WTC11 (cell line): ENCODE measurements at regions not wholly inside any gene's neighbourhood (a gene's known extent, or its start where the extent isn't known, plus 50 kb on each side); places are given as distances from the start of the nearest gene placed in this dataset.

ENCODE experiments used
- ATAC-seq: fragments of 200-7000 bp; cut with Tn5 transposase; 2 replicates; pipeline ENCODE4 v1.10.0; 2021; ENCODE audit warnings: mild to moderate bottlenecking, moderate library complexity
- CTCF ChIA-PET: fragments of 300-600 bp; sonication (Branson Sonifier 250); formaldehyde crosslinking; loops from one replicate; lab custom pipeline; 2021; ENCODE audit warnings: antibody characterized with exemption; lab: Charles Lee
- POLR2A ChIA-PET: fragments of 350-600 bp; sonication (Branson Sonifier 250); formaldehyde crosslinking; loops from one replicate; lab custom pipeline; 2021; ENCODE audit warnings: antibody characterized with exemption; lab: Charles Lee
- DNase-seq: peaks from one replicate; pipeline ENCODE4 v3.0.0; 2021; ENCODE audit warnings: low spot score
- H3K27ac Mint-ChIP-seq: 2 replicates; pipeline ENCODE4 v1.8.0; 2021; ENCODE audit warnings: mixed read lengths
- H3K27me3 Mint-ChIP-seq: 2 replicates; pipeline ENCODE4 v1.8.0; 2021; ENCODE audit warnings: low read depth, mild to moderate bottlenecking, moderate library complexity, mixed read lengths
- H3K36me3 Mint-ChIP-seq: 2 replicates; pipeline ENCODE4 v1.8.0; 2021; ENCODE audit warnings: mixed read lengths
- H3K4me1 Mint-ChIP-seq: 2 replicates; pipeline ENCODE4 v1.8.0; 2022; ENCODE audit warnings: mixed read lengths
- H3K4me3 Mint-ChIP-seq: 2 replicates; pipeline ENCODE4 v1.8.0; 2021; ENCODE audit warnings: mild to moderate bottlenecking, moderate library complexity, mixed read lengths
- H3K9me3 Mint-ChIP-seq: 2 replicates; pipeline ENCODE4 v1.8.0; 2021; ENCODE audit warnings: mixed read lengths
- ARID4B ChIP-seq: sonication (generic); formaldehyde crosslinking; IDR thresholded peaks from 2 replicates; pipeline ENCODE4 v1.8.0; 2023; ENCODE audit warnings: missing genetic modification reagents, mild to moderate bottlenecking, borderline replicate concordance
- ATF1 ChIP-seq: sonication (generic); formaldehyde crosslinking; IDR thresholded peaks from 2 replicates; pipeline ENCODE4 v1.8.1; 2023; ENCODE audit warnings: mild to moderate bottlenecking, moderate library complexity, missing genetic modification reagents
- CREM ChIP-seq: sonication (generic); formaldehyde crosslinking; IDR thresholded peaks from 2 replicates; pipeline ENCODE4 v1.8.1; 2022; ENCODE audit warnings: mild to moderate bottlenecking, missing genetic modification reagents, moderate library complexity
- CTCF ChIP-seq: fragments of 200-600 bp; IDR thresholded peaks from 2 replicates; pipeline ENCODE4 v1.8.0; 2022; ENCODE audit warnings: antibody characterized with exemption
- ELF4 ChIP-seq: sonication (generic); formaldehyde crosslinking; IDR thresholded peaks from 2 replicates; pipeline ENCODE4 v1.8.1; 2022; ENCODE audit warnings: low read depth, mild to moderate bottlenecking, moderate library complexity, missing genetic modification reagents
- GTF2I ChIP-seq: fragments of 250-450 bp; sonication (Bioruptor Pico); conservative IDR thresholded peaks from 2 replicates; pipeline ENCODE4 v1.4.0; 2021; ENCODE audit warnings: mild to moderate bottlenecking
- HMGXB4 ChIP-seq: sonication (generic); formaldehyde crosslinking; IDR thresholded peaks from 2 replicates; pipeline ENCODE4 v1.8.1; 2023; ENCODE audit warnings: mild to moderate bottlenecking, moderate library complexity, missing genetic modification reagents
- MXD4 ChIP-seq: fragments of 250-450 bp; sonication (Bioruptor Pico); IDR thresholded peaks from 2 replicates; pipeline ENCODE4 v1.8.0; 2021; ENCODE audit warnings: mild to moderate bottlenecking, moderate library complexity, borderline replicate concordance
- SMAD3 ChIP-seq: sonication (generic); formaldehyde crosslinking; IDR thresholded peaks from 2 replicates; pipeline ENCODE4 v1.8.0; 2022; ENCODE audit warnings: missing genetic modification reagents, mild to moderate bottlenecking, borderline replicate concordance
- TEAD1 ChIP-seq: sonication (generic); formaldehyde crosslinking; IDR thresholded peaks from 2 replicates; pipeline ENCODE4 v1.8.0; 2022; ENCODE audit warnings: mild to moderate bottlenecking, missing genetic modification reagents
- TEAD4 ChIP-seq: sonication (generic); formaldehyde crosslinking; IDR thresholded peaks from 2 replicates; pipeline ENCODE4 v1.8.0; 2022; ENCODE audit warnings: mild to moderate bottlenecking, missing genetic modification reagents
- ZNF219 ChIP-seq: sonication (generic); formaldehyde crosslinking; IDR thresholded peaks from 2 replicates; pipeline ENCODE4 v1.8.0; 2023; ENCODE audit warnings: missing genetic modification reagents, mild to moderate bottlenecking, borderline replicate concordance
- ZNF232 ChIP-seq: sonication (generic); formaldehyde crosslinking; IDR thresholded peaks from 2 replicates; pipeline ENCODE4 v1.8.0; 2022; ENCODE audit warnings: mild to moderate bottlenecking, missing genetic modification reagents
- ZNF281 ChIP-seq: sonication (generic); formaldehyde crosslinking; IDR thresholded peaks from 2 replicates; pipeline ENCODE4 v1.8.0; 2023; ENCODE audit warnings: mild to moderate bottlenecking, missing genetic modification reagents
- ZNF317 ChIP-seq: sonication (generic); formaldehyde crosslinking; IDR thresholded peaks from 2 replicates; pipeline ENCODE4 v1.8.1; 2023; ENCODE audit warnings: low read depth, mild to moderate bottlenecking, moderate library complexity, missing genetic modification reagents, borderline replicate concordance
- ZNF396 ChIP-seq: fragments of 250-450 bp; sonication (Bioruptor Pico); IDR thresholded peaks from 2 replicates; pipeline ENCODE4 v1.8.0; 2021; ENCODE audit warnings: mild to moderate bottlenecking, moderate library complexity, borderline replicate concordance
- TF ChIP-seq, protein P1 (sequence below): fragments of 250-450 bp; sonication (Bioruptor Pico); conservative IDR thresholded peaks from 2 replicates; pipeline ENCODE4 v1.9.0; 2021; ENCODE audit warnings: mild to moderate bottlenecking
- TF ChIP-seq, protein P2 (sequence below): sonication (generic); formaldehyde crosslinking; IDR thresholded peaks from 2 replicates; pipeline ENCODE4 v1.8.0; 2022; ENCODE audit warnings: mild to moderate bottlenecking, missing genetic modification reagents
- TF ChIP-seq, protein P3 (sequence below): sonication (generic); formaldehyde crosslinking; IDR thresholded peaks from 2 replicates; pipeline ENCODE4 v1.8.1; 2022; ENCODE audit warnings: low read depth, mild to moderate bottlenecking, moderate library complexity, missing genetic modification reagents, borderline replicate concordance

- TF ChIP-seq, protein P1, sequence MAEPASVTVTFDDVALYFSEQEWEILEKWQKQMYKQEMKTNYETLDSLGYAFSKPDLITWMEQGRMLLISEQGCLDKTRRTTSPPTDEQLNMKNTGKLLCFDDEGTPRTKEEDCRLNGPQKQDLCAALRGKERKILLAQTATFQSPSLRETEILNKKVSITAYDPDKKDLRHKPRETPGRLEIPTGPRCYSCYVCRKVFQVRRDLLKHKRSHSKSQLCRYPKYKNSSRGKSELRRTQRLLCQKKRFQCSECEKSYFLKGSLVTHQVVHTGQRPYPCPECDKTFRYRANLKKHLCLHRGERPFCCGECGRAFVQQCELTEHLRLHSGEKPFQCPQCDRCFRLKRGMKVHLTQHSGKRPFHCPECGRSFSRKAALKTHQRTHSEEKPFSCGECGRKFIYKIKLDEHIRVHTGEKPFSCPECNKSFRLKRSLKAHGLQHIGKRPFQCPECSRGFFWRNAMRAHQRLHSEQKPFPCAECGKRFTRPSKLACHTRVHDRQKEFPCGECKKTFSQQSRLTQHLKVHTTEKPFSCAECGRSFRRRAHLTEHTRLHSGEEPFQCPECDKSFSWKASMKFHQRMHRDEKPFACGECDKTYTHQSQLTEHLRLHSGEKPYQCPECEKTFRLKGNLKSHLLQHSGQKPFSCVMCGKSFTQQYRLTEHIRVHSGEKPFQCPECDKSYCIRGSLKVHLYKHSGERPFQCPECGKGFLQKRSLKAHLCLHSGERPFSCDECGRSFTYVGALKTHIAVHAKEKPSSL (CRISPR knock-in tag) = no peak
- no peak for TF ChIP-seq ZNF317
- TF ChIP-seq, protein P2, sequence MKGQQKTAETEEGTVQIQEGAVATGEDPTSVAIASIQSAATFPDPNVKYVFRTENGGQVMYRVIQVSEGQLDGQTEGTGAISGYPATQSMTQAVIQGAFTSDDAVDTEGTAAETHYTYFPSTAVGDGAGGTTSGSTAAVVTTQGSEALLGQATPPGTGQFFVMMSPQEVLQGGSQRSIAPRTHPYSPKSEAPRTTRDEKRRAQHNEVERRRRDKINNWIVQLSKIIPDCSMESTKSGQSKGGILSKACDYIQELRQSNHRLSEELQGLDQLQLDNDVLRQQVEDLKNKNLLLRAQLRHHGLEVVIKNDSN = no peak
- no peak for TF ChIP-seq TEAD4 (CRISPR knock-in tag)
- TF ChIP-seq ZNF281 (CRISPR knock-in tag) = no peak
- TF ChIP-seq CREM = no peak
- TF ChIP-seq, protein P3, sequence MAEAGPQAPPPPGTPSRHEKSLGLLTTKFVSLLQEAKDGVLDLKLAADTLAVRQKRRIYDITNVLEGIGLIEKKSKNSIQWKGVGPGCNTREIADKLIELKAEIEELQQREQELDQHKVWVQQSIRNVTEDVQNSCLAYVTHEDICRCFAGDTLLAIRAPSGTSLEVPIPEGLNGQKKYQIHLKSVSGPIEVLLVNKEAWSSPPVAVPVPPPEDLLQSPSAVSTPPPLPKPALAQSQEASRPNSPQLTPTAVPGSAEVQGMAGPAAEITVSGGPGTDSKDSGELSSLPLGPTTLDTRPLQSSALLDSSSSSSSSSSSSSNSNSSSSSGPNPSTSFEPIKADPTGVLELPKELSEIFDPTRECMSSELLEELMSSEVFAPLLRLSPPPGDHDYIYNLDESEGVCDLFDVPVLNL = no peak
- no peak for TF ChIP-seq SMAD3 (CRISPR knock-in tag)
- TF ChIP-seq GTF2I = no peak
- TF ChIP-seq ZNF219 (CRISPR knock-in tag) = no peak
These were observed 149.0 kb downstream of the ARL6IP6 start (continued) for GRCh38 chr2:152867397-152867796.

DNA sequence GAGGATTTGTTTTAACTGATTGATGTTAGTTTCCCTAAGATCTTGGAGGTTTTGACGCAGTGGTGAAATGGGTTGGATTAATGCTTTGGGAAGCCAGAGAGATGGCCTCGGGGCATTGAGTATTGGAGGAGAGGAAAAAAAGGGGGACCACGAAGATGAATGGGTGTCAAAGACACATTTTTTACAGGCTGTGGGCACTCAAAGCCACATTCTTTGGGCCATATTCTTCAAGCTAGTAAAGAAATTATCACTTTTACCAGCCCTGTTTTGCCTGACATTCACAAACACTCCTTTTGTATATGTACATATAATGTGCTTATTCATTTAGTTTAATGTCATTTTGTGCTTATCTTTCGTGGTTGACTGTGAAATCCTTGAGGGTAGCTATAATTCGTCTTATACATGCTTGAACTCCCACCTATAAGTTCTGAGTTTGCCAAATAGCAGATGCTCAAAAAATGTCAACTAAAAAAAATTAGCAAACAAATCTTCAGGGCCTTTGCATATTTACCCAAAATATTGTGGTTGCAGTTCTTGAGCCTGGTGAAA lies 146.3 kb downstream of the ARL6IP6 start:
- ATAC-seq (no peak), DNase-seq (no peak)
- CTCF ChIA-PET = no interaction called here
- no peak overlapping the region for H3K27ac Mint-ChIP-seq
- peaks cover 33% of the 10 kb centered on the region for H3K36me3 Mint-ChIP-seq
- peaks cover 45% of the 10 kb centered on the region for H3K9me3 Mint-ChIP-seq
- POLR2A ChIA-PET = no interaction called here
- no peaks in the 10 kb centered on the region; the same call in 1 of the 2 replicates for H3K27me3 Mint-ChIP-seq
- peaks cover 6% of the 10 kb centered on the region; the same call in 1 of the 2 replicates for H3K4me1 Mint-ChIP-seq
- no peak overlapping the region for H3K4me3 Mint-ChIP-seq
- no peak for TF ChIP-seq ZNF396 (CRISPR knock-in tag)
- no peak for TF ChIP-seq TEAD1 (CRISPR knock-in tag)
- TF ChIP-seq, protein P3 = no peak
- TF ChIP-seq MXD4 (CRISPR knock-in tag) = no peak
- TF ChIP-seq ELF4 = no peak
- no peak for TF ChIP-seq ATF1 (CRISPR knock-in tag)
- TF ChIP-seq ARID4B (CRISPR knock-in tag) = no peak
- TF ChIP-seq HMGXB4 (CRISPR knock-in tag) = no peak
- TF ChIP-seq CTCF = no peak
- TF ChIP-seq ZNF232 = no peak
